DMS153 treated with DMSO at 0.1 percent for 48 hours (cell line): ENCODE measurements at regions not wholly inside any gene's neighbourhood (a gene's known extent, or its start where the extent isn't known, plus 50 kb on each side); places are given as distances from the start of the nearest gene placed in this dataset.
"Not testable (repeated sequence)": the region's sequence is repeated elsewhere in the genome, so short reads cannot be mapped to it uniquely, and the experiment has no call there.

Experiments
- DNase-seq: peaks from one replicate; lab custom pipeline; 2025; ENCODE audit not compliant: unreplicated experiment; lab: John Stamatoyannopoulos, UW

GRCh38 chr10:7070950-7071349, 339.9 kb downstream of the SFMBT2 start:
- no peak for DNase-seq

- DNase-seq, result no peak
These were observed 341.1 kb downstream of the SFMBT2 start for GRCh38 chr10:7069706-7070105.

DNA sequence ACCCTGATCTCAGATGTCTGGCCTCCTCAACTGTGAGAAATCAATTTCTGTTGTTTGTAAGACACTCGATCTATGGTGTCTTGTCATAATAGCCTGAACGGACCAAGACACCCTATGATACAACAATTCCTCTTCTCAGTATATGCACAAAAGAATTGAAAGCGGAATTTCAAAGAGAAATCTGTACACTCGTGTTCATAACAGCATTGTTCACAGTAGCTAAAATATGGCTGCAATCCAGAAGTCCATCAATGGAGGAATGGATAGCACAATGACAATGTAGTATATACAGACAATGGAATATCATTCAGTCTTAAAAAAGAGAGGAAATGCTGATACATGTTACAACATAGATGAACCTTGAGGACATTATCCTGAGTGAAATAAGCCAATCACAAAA, 354.6 kb downstream of the SFMBT2 start:
- no peak for DNase-seq

- no peak for DNase-seq
These were observed 355.9 kb downstream of the SFMBT2 start for GRCh38 chr10:7054915-7055314.

- DNase-seq, result no peak
These were observed 357.6 kb downstream of the SFMBT2 start for GRCh38 chr10:7053195-7053594.

GRCh38 chr10:7050024-7050423, 360.8 kb downstream of the SFMBT2 start:
- DNase-seq, result not testable (repeated sequence)

- no peak for DNase-seq
These were observed 362.8 kb downstream of the SFMBT2 start for GRCh38 chr10:7048061-7048460.

DNA sequence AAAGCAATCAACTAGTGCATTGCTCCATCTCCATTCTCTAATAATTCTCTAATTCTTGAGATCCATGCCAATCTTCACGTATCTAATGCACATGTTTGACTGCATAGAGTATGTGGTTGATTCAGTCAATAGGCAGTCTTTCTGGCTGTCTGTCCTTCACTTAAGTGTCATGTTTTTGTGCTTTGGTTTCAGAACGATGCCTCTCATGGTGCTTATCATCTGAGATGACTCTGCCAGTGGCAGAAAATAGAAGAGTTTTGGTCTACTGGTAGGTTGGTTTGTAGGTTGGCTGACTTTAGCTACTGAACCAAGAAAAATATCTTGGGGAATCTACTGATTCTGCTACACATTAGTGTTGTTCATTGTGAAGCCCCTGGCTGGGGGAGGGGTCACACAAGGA, 364.2 kb downstream of the SFMBT2 start:
- no peak for DNase-seq

DNA sequence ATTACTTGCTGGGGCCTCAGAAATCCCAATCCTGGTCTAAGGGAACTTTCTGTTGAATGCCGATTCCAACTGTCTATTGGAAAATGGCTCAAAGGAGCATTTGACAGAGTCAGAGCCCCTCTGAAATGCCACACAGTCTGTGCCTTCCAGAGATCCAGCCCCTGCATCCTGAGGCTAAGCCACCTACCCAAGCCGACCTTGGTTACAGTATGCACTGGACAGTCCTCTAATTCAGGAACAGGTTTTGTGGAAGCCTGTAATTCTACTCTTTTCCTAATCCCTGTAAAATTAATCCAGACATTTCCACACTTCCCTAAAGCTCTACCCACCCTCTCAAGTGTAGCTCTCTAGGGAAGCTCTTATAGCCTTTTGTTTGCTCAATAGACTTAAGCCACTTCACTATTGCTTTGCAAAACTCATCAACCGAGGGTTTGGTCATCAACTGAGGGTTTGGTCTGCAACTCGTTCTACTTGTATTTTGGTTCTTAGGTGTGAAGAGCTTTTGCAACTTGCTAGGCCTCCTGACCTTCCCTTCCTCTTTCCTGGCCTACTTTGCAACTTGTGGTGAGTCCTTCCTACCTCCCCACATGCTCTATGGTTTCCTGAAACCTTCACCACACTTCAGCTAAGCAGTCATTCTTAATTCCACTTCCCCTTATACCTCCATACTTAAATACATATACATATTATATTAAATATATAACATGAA, 364.8 kb downstream of the SFMBT2 start:
- no peak for DNase-seq

DNA sequence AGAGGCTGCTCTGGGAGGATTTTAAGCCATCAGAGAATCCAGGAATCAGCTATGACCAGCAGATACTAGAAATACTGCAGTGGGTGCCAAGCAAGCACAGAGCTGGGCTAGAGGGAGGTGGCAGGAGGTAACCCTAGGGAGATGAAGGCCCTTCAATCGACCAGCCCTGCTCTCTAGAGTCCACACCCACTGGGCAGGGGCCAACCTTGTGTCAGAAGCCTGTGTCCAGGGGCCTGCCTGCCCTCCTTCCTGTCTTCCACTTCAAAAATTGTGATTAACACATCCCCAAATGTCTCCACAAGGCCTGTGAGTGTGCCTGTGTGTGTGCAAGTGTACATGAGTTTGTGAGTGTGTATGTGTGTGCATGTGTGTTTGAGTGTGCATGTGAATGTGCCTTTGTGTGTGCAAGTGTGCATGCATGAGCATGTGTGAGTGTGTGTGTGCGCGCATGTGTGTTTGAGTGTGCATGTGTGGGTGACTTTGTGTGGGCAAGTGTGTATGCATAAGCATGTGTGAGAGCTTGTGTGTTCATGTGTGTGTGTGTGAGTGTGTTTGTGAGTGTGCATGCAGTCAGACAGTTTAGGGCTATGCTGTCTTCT, 367.7 kb downstream of the SFMBT2 start:
- DNase-seq, result no peak

GRCh38 chr10:7042419-7043054, 368.3 kb downstream of the SFMBT2 start:
- DNase-seq, result no peak

DNA sequence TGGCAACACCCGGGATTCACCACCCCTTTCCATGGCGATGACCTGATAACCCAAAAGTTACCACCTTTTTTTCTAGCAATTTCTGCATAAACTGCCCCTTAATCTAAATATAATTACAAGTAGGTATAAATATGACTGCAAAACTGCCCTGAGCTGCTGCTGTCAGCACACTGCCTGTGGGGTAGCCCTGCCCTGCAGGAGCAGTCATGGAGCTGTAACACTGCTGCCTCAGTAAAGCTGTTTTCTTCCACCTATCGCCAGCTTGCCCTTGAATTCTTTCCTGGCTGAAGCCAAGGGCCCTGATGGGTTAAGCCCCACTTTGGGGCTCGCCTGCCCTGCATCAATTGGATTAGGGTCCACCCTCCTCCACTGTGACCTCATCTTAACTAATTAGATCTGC, 368.8 kb downstream of the SFMBT2 start:
- DNase-seq, result no peak

GRCh38 chr10:7040681-7041080, 370.2 kb downstream of the SFMBT2 start:
- DNase-seq, result no peak

DNA sequence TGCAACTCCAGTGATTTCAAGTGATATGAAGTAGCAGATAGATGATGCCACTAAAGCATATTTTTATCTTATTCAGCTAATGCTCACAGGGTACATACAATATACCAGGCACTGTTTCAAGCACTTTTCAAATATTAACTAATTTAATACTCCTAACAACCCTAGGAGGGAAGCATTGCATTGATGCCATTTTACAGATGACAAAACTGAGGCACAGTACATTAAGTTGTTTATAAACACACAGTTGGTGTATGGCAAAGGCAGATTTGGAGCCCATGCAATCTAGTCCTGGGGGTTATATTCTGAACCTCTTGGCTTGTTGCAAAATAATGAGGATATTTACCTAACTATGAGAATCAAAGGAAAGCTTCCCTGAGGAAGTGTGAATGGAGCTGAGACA, 371.0 kb downstream of the SFMBT2 start:
- no peak for DNase-seq

GRCh38 chr10:7038416-7038815, 372.4 kb downstream of the SFMBT2 start:
- no peak for DNase-seq

DNA sequence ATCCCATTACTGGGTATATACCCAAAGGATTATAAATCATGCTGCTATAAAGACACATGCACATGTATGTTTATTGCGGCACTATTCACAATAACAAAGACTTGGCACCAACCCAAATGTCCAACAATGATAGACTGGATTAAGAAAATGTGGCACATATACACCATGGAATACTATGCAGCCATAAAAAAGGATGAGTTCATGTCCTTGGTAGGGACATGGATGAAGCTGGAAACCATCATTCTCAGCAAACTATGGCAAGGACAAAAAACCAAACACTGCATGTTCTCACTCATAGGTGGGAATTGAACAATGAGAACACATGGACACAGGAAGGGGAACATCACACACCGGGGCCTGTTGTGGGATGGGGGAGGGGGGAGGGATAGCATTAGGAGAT, 373.4 kb downstream of the SFMBT2 start:
- DNase-seq, result not testable (repeated sequence)

GRCh38 chr10:7036951-7037350, 373.9 kb downstream of the SFMBT2 start:
- DNase-seq, result no peak

DNA sequence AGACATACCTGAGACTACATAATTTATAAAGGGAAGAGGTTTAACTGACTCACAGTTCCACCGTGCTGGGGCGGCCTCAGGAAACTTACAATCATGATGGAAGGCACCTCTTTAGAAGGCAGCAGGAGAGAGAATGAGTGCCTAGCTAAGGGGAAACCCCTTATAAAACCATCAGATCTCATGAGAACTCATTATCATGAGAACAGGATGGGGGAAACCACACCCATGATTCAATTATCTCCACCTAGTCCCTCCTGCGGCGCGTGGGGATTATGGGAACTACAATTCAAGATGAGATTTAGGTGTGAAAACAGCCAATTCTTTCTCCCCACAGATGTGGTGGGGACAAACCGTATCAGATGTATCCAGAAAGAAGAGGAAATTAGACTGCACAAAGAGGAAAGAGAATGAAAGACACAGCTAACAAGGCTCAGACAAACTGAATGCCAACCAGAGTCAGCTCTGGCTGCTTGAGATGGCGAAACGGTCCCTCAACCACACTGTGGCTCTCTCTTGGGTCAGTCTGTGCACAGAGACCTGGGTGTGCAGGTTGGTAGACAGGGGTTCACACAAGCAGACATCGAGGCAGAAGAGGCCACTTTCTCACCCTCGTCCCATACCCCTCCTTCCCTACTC, 375.6 kb downstream of the SFMBT2 start:
- DNase-seq, result no peak

DNA sequence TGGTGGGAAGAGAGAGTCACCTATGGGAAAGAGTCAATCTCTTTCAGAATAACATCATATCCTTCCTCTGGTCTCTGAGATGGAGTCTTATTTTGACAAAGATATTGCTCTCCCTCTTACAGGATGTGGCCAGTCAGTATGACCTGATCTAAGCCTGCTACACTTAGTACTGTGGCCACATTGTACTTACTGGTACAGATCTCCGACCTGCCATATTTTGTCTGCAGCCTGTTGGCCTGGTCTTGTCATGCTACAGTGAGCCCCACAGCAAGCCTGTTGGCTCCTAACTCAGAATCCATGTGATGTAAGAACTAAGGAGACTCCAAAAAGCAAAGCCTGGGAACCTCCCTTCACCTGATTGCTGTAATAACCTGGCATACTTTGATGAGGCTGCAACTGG, 377.8 kb downstream of the SFMBT2 start:
- DNase-seq, result no peak

- DNase-seq, result no peak
These were observed 380.5 kb downstream of the SFMBT2 start for GRCh38 chr10:7030134-7030855.

- no peak for DNase-seq
These were observed 381.2 kb downstream of the SFMBT2 start for GRCh38 chr10:7029672-7030071.
